Fibroblast of mammary gland (primary cell): ENCODE measurements at regions not wholly inside any gene's neighbourhood (a gene's known extent, or its start where the extent isn't known, plus 50 kb on each side); places are given as distances from the start of the nearest gene placed in this dataset.

Experiments used
- DNase-seq: peaks from one replicate; pipeline ENCODE4 v3.0.0-alpha.2; 2010; ENCODE audit warnings: low read depth
- H3K4me3 ChIP-seq: 2 replicates; pipeline ENCODE4 v1.5.1; 2011; ENCODE audit warnings: low read depth, mild to moderate bottlenecking, low read length, moderate library complexity; ENCODE audit not compliant: control insufficient read depth
- TF ChIP-seq, protein P1 (sequence below): conservative IDR thresholded peaks from 2 replicates; pipeline ENCODE4 v1.5.1; 2011; ENCODE audit warnings: low read depth, low read length, inconsistent platforms; ENCODE audit not compliant: control insufficient read depth, insufficient read depth

DNA sequence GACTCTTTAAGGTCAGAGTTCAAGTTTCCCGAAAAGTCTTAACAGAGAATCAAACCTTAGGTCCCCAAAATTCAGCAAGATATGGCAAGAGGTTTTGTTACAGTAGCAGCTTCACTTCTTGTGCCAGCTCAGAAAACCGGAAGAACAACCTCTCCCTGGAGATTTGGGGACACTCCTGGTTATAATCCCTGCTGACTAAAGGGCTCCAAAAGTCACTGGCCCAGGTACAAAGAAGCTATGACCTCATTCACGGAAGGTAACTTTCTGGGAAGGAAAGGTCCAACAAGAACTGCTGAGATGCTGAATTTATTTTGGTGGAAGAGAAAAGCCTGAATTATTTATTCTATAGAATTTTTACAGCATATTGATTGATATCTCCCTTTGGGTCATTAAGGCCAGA lies 55.6 kb upstream of the DIO2 start:
- H3K4me3 ChIP-seq, result no peak overlapping the region
- DNase-seq, result no peak
- TF ChIP-seq, protein P1, sequence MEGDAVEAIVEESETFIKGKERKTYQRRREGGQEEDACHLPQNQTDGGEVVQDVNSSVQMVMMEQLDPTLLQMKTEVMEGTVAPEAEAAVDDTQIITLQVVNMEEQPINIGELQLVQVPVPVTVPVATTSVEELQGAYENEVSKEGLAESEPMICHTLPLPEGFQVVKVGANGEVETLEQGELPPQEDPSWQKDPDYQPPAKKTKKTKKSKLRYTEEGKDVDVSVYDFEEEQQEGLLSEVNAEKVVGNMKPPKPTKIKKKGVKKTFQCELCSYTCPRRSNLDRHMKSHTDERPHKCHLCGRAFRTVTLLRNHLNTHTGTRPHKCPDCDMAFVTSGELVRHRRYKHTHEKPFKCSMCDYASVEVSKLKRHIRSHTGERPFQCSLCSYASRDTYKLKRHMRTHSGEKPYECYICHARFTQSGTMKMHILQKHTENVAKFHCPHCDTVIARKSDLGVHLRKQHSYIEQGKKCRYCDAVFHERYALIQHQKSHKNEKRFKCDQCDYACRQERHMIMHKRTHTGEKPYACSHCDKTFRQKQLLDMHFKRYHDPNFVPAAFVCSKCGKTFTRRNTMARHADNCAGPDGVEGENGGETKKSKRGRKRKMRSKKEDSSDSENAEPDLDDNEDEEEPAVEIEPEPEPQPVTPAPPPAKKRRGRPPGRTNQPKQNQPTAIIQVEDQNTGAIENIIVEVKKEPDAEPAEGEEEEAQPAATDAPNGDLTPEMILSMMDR, result no peak

DNA sequence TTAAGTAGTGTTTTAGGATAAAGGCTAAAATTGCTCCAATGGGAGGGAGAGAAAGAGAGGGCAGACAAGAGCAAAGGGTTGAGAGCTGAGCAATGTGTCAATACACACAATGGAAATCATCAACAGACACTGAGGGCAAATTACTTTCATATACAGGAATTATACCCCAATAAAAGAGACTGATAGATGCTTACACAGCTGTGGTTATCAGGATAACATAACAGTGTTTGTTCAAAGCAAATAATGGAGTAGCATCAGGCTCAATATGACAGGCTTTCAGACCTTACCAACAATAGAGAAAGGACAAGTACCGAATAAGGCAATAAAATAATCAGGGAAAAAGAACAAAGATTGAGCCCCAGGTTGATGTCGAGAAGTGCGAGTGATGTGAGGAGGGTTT lies 53.4 kb upstream of the DIO2 start:
- DNase-seq, result no peak
- no peak overlapping the region for H3K4me3 ChIP-seq
- TF ChIP-seq, protein P1, result no peak
